HEK293 (cell line): ENCODE measurements at regions not wholly inside any gene's neighbourhood (a gene's known extent, or its start where the extent isn't known, plus 50 kb on each side); places are given as distances from the start of the nearest gene placed in this dataset.

Experiments used
- CTCF ChIA-PET: fragments of 350-600 bp; formaldehyde crosslinking; extraction: SDS; loops from one replicate; lab custom pipeline; 2021; ENCODE audit warnings: antibody characterized with exemption; lab: Yijun Ruan, JAX
- POLR2A ChIA-PET: fragments of 300-600 bp; formaldehyde crosslinking; extraction: SDS; loops from one replicate; lab custom pipeline; 2020; ENCODE audit warnings: antibody characterized with exemption, inconsistent platforms; lab: Yijun Ruan, JAX
- H3K27ac ChIP-seq: fragments of 200-500 bp; sonication (Bioruptor generic); 2 replicates; pipeline ENCODE4 v1.5.1; 2014; ENCODE audit warnings: low read depth, low read length, control low read depth, inconsistent platforms; ENCODE audit errors: extremely low read depth
- H3K36me3 ChIP-seq, 2 experiments: fragments of 200-500 bp in 1 of 2; sonication (Bioruptor generic) in 1 of 2; 1 replicate in 1 of 2; 2 replicates in 1 of 2; pipeline ENCODE4 v1.5.1; 2014 to 2017; ENCODE audit warnings: inconsistent platforms in 2 of 2, low read length in 2 of 2; ENCODE audit not compliant: control insufficient read depth in 2 of 2, insufficient read depth in 1 of 2
- H3K4me1 ChIP-seq: fragments of 200-500 bp; sonication (Bioruptor generic); 2 replicates; pipeline ENCODE4 v1.5.1; 2014; ENCODE audit warnings: mild to moderate bottlenecking, low read length, inconsistent platforms; ENCODE audit not compliant: control insufficient read depth, insufficient read depth
- H3K4me3 ChIP-seq: 2 replicates; pipeline ENCODE4 v1.5.1; 2011; ENCODE audit warnings: low read depth, mild to moderate bottlenecking, control low read depth, low read length, moderate library complexity
- H3K9me3 ChIP-seq: fragments of 200-500 bp; sonication (Bioruptor generic); 2 replicates; pipeline ENCODE4 v1.5.1; 2014; ENCODE audit warnings: low read depth, low read length, inconsistent platforms; ENCODE audit not compliant: control insufficient read depth, insufficient read depth
- BCL11A ChIP-seq: fragments of 450-650 bp; formaldehyde crosslinking; IDR thresholded peaks from 2 replicates; pipeline ENCODE4 v1.5.1; 2016; ENCODE audit warnings: low read depth, missing biosample characterization, missing genetic modification characterization
- BCL11B ChIP-seq: fragments of 450-650 bp; formaldehyde crosslinking; IDR thresholded peaks from 2 replicates; pipeline ENCODE4 v1.5.1; 2016; ENCODE audit warnings: low read depth, missing biosample characterization, missing genetic modification characterization
- KLF9 ChIP-seq: fragments of 450-650 bp; formaldehyde crosslinking; IDR thresholded peaks from 2 replicates; pipeline ENCODE4 v1.5.1; 2016; ENCODE audit warnings: missing biosample characterization, missing genetic modification characterization, low read depth
- MYNN ChIP-seq: fragments of 450-650 bp; formaldehyde crosslinking; IDR thresholded peaks from 2 replicates; pipeline ENCODE4 v1.5.1; 2016; ENCODE audit warnings: missing biosample characterization, missing genetic modification characterization, borderline replicate concordance
- PRDM1 ChIP-seq: fragments of 450-650 bp; formaldehyde crosslinking; IDR thresholded peaks from 2 replicates; pipeline ENCODE4; 2016; ENCODE audit warnings: missing biosample characterization, missing genetic modification characterization
- WT1 ChIP-seq: fragments of 450-650 bp; formaldehyde crosslinking; IDR thresholded peaks from 2 replicates; pipeline ENCODE4 v1.5.1; 2016; ENCODE audit warnings: missing biosample characterization, missing genetic modification characterization
- ZFP3 ChIP-seq: fragments of 450-650 bp; formaldehyde crosslinking; IDR thresholded peaks from 2 replicates; pipeline ENCODE4 v1.5.1; 2016; ENCODE audit warnings: low read depth, missing biosample characterization, missing genetic modification characterization
- ZNF112 ChIP-seq: fragments of 450-650 bp; formaldehyde crosslinking; IDR thresholded peaks from 2 replicates; pipeline ENCODE4 v1.5.0; 2017; ENCODE audit warnings: missing biosample characterization, missing genetic modification characterization
- ZNF138 ChIP-seq: fragments of 450-650 bp; formaldehyde crosslinking; IDR thresholded peaks from 2 replicates; pipeline ENCODE4 v1.5.1; 2016; ENCODE audit warnings: missing biosample characterization, missing genetic modification characterization, borderline replicate concordance
- ZNF16 ChIP-seq: fragments of 450-650 bp; formaldehyde crosslinking; IDR thresholded peaks from 2 replicates; pipeline ENCODE4 v1.5.1; 2016; ENCODE audit warnings: low read depth, missing biosample characterization, missing genetic modification characterization
- ZNF37A ChIP-seq: fragments of 450-650 bp; IDR thresholded peaks from 2 replicates; pipeline ENCODE4 v1.5.1; 2018; ENCODE audit warnings: missing biosample characterization, missing genetic modification characterization
- ZNF530 ChIP-seq: fragments of 450-650 bp; formaldehyde crosslinking; IDR thresholded peaks from 2 replicates; pipeline ENCODE4 v1.5.1; 2016; ENCODE audit warnings: low read depth, missing biosample characterization, missing genetic modification characterization
- ZNF548 ChIP-seq: fragments of 450-650 bp; formaldehyde crosslinking; IDR thresholded peaks from 2 replicates; pipeline ENCODE4 v1.5.1; 2016; ENCODE audit warnings: missing biosample characterization, missing genetic modification characterization
- ZNF654 ChIP-seq: fragments of 450-650 bp; formaldehyde crosslinking; IDR thresholded peaks from 2 replicates; pipeline ENCODE4 v1.5.1; 2016; ENCODE audit warnings: low read depth, missing biosample characterization, missing genetic modification characterization
- ZNF837 ChIP-seq: fragments of 450-650 bp; formaldehyde crosslinking; IDR thresholded peaks from 2 replicates; pipeline ENCODE4 v1.5.1; 2016; ENCODE audit warnings: missing biosample characterization, missing genetic modification characterization
- ZSCAN23 ChIP-seq: fragments of 450-650 bp; formaldehyde crosslinking; IDR thresholded peaks from 2 replicates; pipeline ENCODE4 v1.5.1; 2016; ENCODE audit warnings: missing biosample characterization, missing genetic modification characterization
- ZSCAN30 ChIP-seq: fragments of 450-650 bp; IDR thresholded peaks from 2 replicates; pipeline ENCODE4 v1.5.1; 2018; ENCODE audit warnings: missing biosample characterization, mild to moderate bottlenecking, missing genetic modification characterization, moderate library complexity
- TF ChIP-seq, protein P1 (sequence below): fragments of 450-650 bp; formaldehyde crosslinking; IDR thresholded peaks from 2 replicates; pipeline ENCODE4 v1.5.1; 2016; ENCODE audit warnings: missing biosample characterization, missing genetic modification characterization, borderline replicate concordance
- TF ChIP-seq, protein P2 (sequence below): fragments of 450-650 bp; formaldehyde crosslinking; IDR thresholded peaks from 2 replicates; pipeline ENCODE4 v1.5.1; 2016; ENCODE audit warnings: missing biosample characterization, missing genetic modification characterization
- TF ChIP-seq, protein P3 (sequence below): IDR thresholded peaks from 2 replicates; pipeline ENCODE4 v1.6.1; 2011; ENCODE audit warnings: mild to moderate bottlenecking, low read depth, low read length, borderline replicate concordance
- TF ChIP-seq, protein P4 (sequence below): fragments of 450-650 bp; formaldehyde crosslinking; IDR thresholded peaks from 2 replicates; pipeline ENCODE4 v1.5.1; 2017; ENCODE audit warnings: missing biosample characterization, missing genetic modification characterization
- TF ChIP-seq, protein P5 (sequence below): fragments of 450-650 bp; formaldehyde crosslinking; optimal IDR thresholded peaks from 2 replicates; pipeline ENCODE3; 2016; ENCODE audit warnings: missing biosample characterization, mild to moderate bottlenecking, missing genetic modification characterization
- TF ChIP-seq, protein P6 (sequence below): fragments of 450-650 bp; formaldehyde crosslinking; IDR thresholded peaks from 2 replicates; pipeline ENCODE4 v1.5.1; 2016; ENCODE audit warnings: missing biosample characterization, missing genetic modification characterization, low read depth
- TF ChIP-seq, protein P7 (sequence below): fragments of 450-650 bp; formaldehyde crosslinking; IDR thresholded peaks from 2 replicates; pipeline ENCODE4 v1.5.1; 2016; ENCODE audit warnings: missing biosample characterization, missing genetic modification characterization

DNA sequence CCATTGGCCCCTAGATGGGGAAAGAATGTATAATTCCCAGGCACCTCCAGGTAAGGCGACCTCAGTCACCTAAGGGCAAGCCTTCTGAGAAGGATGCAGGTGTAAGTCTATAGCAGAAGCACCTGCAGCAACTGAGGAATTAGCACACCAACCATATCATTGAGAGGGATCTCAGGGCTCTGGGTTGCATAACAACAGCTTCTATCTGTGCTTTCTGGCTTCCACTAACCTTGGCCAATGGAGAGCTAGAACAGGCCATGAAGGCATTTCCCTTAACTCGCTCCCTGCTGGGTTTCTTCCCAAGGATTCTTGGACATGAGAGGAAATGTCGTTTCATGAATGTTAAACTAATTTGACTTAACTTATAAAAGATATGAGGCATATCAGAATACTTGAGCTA lies 177.8 kb upstream of the GK2 start (continued):
- TF ChIP-seq, protein P1, sequence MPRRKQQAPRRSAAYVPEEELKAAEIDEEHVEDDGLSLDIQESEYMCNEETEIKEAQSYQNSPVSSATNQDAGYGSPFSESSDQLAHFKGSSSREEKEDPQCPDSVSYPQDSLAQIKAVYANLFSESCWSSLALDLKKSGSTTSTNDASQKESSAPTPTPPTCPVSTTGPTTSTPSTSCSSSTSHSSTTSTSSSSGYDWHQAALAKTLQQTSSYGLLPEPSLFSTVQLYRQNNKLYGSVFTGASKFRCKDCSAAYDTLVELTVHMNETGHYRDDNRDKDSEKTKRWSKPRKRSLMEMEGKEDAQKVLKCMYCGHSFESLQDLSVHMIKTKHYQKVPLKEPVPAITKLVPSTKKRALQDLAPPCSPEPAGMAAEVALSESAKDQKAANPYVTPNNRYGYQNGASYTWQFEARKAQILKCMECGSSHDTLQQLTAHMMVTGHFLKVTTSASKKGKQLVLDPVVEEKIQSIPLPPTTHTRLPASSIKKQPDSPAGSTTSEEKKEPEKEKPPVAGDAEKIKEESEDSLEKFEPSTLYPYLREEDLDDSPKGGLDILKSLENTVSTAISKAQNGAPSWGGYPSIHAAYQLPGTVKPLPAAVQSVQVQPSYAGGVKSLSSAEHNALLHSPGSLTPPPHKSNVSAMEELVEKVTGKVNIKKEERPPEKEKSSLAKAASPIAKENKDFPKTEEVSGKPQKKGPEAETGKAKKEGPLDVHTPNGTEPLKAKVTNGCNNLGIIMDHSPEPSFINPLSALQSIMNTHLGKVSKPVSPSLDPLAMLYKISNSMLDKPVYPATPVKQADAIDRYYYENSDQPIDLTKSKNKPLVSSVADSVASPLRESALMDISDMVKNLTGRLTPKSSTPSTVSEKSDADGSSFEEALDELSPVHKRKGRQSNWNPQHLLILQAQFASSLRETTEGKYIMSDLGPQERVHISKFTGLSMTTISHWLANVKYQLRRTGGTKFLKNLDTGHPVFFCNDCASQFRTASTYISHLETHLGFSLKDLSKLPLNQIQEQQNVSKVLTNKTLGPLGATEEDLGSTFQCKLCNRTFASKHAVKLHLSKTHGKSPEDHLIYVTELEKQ (tag by site-specific recombination): no peak
- TF ChIP-seq ZNF837 (tag by site-specific recombination): no peak
- no peak for TF ChIP-seq ZNF654
- no peak for TF ChIP-seq ZNF138 (tag by site-specific recombination)
- TF ChIP-seq ZNF37A (tag by site-specific recombination): no peak
- TF ChIP-seq, protein P2, sequence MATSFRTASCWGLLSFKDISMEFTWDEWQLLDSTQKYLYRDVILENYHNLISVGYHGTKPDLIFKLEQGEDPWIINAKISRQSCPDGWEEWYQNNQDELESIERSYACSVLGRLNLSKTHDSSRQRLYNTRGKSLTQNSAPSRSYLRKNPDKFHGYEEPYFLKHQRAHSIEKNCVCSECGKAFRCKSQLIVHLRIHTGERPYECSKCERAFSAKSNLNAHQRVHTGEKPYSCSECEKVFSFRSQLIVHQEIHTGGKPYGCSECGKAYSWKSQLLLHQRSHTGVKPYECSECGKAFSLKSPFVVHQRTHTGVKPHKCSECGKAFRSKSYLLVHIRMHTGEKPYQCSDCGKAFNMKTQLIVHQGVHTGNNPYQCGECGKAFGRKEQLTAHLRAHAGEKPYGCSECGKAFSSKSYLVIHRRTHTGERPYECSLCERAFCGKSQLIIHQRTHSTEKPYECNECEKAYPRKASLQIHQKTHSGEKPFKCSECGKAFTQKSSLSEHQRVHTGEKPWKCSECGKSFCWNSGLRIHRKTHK (tag by site-specific recombination): no peak
- TF ChIP-seq, protein P3, sequence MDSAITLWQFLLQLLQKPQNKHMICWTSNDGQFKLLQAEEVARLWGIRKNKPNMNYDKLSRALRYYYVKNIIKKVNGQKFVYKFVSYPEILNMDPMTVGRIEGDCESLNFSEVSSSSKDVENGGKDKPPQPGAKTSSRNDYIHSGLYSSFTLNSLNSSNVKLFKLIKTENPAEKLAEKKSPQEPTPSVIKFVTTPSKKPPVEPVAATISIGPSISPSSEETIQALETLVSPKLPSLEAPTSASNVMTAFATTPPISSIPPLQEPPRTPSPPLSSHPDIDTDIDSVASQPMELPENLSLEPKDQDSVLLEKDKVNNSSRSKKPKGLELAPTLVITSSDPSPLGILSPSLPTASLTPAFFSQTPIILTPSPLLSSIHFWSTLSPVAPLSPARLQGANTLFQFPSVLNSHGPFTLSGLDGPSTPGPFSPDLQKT: no peak
- TF ChIP-seq ZNF112: no peak

DNA sequence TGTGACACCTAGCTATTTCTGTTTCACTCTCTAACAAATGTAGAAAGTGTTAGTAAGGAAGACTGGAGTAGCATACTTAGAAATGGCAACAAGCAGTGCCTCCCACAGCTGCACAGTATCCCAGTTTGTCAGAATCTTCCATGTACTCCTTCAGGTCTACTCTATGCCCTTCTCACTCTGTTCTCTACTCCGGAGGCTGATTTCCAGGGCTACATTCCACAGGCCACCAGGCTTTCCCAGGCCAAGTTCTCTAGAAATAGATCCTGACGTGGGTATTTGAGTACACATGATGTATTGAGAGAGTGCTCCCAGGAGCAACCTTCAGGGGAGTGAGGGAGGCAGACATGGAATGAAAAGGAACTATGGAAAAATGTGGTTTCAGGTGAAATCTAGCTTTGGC lies 177.3 kb upstream of the GK2 start:
- POLR2A ChIA-PET: no interaction called here
- CTCF ChIA-PET: no interaction called here
- H3K4me1 ChIP-seq: no peaks in the 10 kb centered on the region
- no peak overlapping the region for H3K27ac ChIP-seq
- H3K36me3 ChIP-seq: no peaks in the 10 kb centered on the region
- TF ChIP-seq MYNN (tag by site-specific recombination) (no peak), ZNF530 (tag by site-specific recombination) (no peak), WT1 (tag by site-specific recombination) (no peak), ZSCAN30 (tag by site-specific recombination) (no peak), ZFP3 (tag by site-specific recombination) (no peak), ZNF16 (no peak), PRDM1 (tag by site-specific recombination) (no peak), BCL11B (tag by site-specific recombination) (no peak), ZNF548 (tag by site-specific recombination) (no peak), ZSCAN23 (tag by site-specific recombination) (no peak), BCL11A (no peak), KLF9 (no peak)
- TF ChIP-seq, protein P4, sequence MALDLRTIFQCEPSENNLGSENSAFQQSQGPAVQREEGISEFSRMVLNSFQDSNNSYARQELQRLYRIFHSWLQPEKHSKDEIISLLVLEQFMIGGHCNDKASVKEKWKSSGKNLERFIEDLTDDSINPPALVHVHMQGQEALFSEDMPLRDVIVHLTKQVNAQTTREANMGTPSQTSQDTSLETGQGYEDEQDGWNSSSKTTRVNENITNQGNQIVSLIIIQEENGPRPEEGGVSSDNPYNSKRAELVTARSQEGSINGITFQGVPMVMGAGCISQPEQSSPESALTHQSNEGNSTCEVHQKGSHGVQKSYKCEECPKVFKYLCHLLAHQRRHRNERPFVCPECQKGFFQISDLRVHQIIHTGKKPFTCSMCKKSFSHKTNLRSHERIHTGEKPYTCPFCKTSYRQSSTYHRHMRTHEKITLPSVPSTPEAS (tag by site-specific recombination): no peak
- TF ChIP-seq, protein P5, sequence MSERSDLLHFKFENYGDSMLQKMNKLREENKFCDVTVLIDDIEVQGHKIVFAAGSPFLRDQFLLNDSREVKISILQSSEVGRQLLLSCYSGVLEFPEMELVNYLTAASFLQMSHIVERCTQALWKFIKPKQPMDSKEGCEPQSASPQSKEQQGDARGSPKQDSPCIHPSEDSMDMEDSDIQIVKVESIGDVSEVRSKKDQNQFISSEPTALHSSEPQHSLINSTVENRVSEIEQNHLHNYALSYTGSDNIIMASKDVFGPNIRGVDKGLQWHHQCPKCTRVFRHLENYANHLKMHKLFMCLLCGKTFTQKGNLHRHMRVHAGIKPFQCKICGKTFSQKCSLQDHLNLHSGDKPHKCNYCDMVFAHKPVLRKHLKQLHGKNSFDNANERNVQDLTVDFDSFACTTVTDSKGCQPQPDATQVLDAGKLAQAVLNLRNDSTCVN (tag by site-specific recombination): no peak
- TF ChIP-seq, protein P6, sequence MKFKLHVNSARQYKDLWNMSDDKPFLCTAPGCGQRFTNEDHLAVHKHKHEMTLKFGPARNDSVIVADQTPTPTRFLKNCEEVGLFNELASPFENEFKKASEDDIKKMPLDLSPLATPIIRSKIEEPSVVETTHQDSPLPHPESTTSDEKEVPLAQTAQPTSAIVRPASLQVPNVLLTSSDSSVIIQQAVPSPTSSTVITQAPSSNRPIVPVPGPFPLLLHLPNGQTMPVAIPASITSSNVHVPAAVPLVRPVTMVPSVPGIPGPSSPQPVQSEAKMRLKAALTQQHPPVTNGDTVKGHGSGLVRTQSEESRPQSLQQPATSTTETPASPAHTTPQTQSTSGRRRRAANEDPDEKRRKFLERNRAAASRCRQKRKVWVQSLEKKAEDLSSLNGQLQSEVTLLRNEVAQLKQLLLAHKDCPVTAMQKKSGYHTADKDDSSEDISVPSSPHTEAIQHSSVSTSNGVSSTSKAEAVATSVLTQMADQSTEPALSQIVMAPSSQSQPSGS (tag by site-specific recombination): no peak
- TF ChIP-seq, protein P2 (tag by site-specific recombination): no peak
- TF ChIP-seq, protein P7, sequence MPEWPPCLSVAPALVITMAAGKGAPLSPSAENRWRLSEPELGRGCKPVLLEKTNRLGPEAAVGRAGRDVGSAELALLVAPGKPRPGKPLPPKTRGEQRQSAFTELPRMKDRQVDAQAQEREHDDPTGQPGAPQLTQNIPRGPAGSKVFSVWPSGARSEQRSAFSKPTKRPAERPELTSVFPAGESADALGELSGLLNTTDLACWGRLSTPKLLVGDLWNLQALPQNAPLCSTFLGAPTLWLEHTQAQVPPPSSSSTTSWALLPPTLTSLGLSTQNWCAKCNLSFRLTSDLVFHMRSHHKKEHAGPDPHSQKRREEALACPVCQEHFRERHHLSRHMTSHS (tag by site-specific recombination): no peak
- H3K9me3 ChIP-seq: no peaks in the 10 kb centered on the region
- H3K4me3 ChIP-seq: no peak overlapping the region
